GM23248 (cell line): ENCODE measurements at regions not wholly inside any gene's neighbourhood (a gene's known extent, or its start where the extent isn't known, plus 50 kb on each side); places are given as distances from the start of the nearest gene placed in this dataset.

ENCODE experiments used
- EZH2 ChIP-seq: fragments of 200-600 bp; sonication (generic); IDR thresholded peaks from 2 replicates; pipeline ENCODE4 v1.6.1; 2018; ENCODE audit warnings: antibody characterized with exemption, mild to moderate bottlenecking; ENCODE audit not compliant: insufficient read depth, poor library complexity, severe bottlenecking
- EZH2phosphoT487 ChIP-seq: fragments of 200-600 bp; sonication (generic); IDR thresholded peaks from 2 replicates; pipeline ENCODE4 v1.6.1; 2018; ENCODE audit warnings: antibody characterized with exemption, moderate library complexity, mild to moderate bottlenecking, low read depth; ENCODE audit not compliant: insufficient read depth

GRCh38 chr5:143922718-143923117 is 110.8 kb downstream of the HMHB1 start:
- TF ChIP-seq EZH2phosphoT487: no peak
- no peak for TF ChIP-seq EZH2
